Neural crest cell (in vitro differentiated cells): ENCODE measurements at regions not wholly inside any gene's neighbourhood (a gene's known extent, or its start where the extent isn't known, plus 50 kb on each side); places are given as distances from the start of the nearest gene placed in this dataset.

Source experiments
- DNase-seq: peaks from one replicate; pipeline ENCODE4 v3.0.0; 2021; ENCODE audit warnings: low read depth, mixed read lengths, low spot score
- H3K27ac Mint-ChIP-seq: one replicate; pipeline ENCODE4 v1.8.0; 2021; ENCODE audit warnings: mild to moderate bottlenecking, mixed read lengths; ENCODE audit not compliant: unreplicated experiment
- H3K27me3 Mint-ChIP-seq: 2 replicates; pipeline ENCODE4 v1.8.0; 2021; ENCODE audit warnings: low read depth, mild to moderate bottlenecking, mixed read lengths
- H3K36me3 Mint-ChIP-seq: 2 replicates; pipeline ENCODE4 v1.8.0; 2021; ENCODE audit warnings: low read depth, mild to moderate bottlenecking, mixed read lengths
- H3K4me1 Mint-ChIP-seq: 2 replicates; pipeline ENCODE4 v1.8.0; 2021; ENCODE audit warnings: mixed read lengths
- H3K4me3 Mint-ChIP-seq: one replicate; pipeline ENCODE4 v1.8.0; 2021; ENCODE audit warnings: mild to moderate bottlenecking, mixed read lengths
- H3K9me3 Mint-ChIP-seq: 2 replicates; pipeline ENCODE4 v1.8.0; 2021; ENCODE audit warnings: mixed read lengths
- CTCF ChIP-seq: fragments of 200-600 bp; sonication (generic); conservative IDR thresholded peaks from 2 replicates; pipeline ENCODE4 v1.5.0; 2021; ENCODE audit warnings: antibody characterized with exemption, mild to moderate bottlenecking

GRCh38 chr1:98005326-98006010, 84.6 kb upstream of the DPYD start:
- peaks cover 9% of the 10 kb centered on the region for H3K4me1 Mint-ChIP-seq
- no peak overlapping the region for H3K4me3 Mint-ChIP-seq
- H3K36me3 Mint-ChIP-seq = no peaks in the 10 kb centered on the region
- no peaks in the 10 kb centered on the region for H3K27me3 Mint-ChIP-seq
- no peak overlapping the region for H3K27ac Mint-ChIP-seq
- no peaks in the 10 kb centered on the region for H3K9me3 Mint-ChIP-seq
- TF ChIP-seq CTCF = no peak
- DNase-seq = no peak

- TF ChIP-seq CTCF = no peak
- H3K4me1 Mint-ChIP-seq = peaks cover 6% of the 10 kb centered on the region
- no peaks in the 10 kb centered on the region for H3K9me3 Mint-ChIP-seq
- no peak for DNase-seq
- H3K27me3 Mint-ChIP-seq = no peaks in the 10 kb centered on the region
- H3K27ac Mint-ChIP-seq = no peak overlapping the region
- no peak overlapping the region for H3K4me3 Mint-ChIP-seq
- no peaks in the 10 kb centered on the region for H3K36me3 Mint-ChIP-seq
Observed at GRCh38 chr1:98003442-98003841, 82.6 kb upstream of the DPYD start.

- no peaks in the 10 kb centered on the region for H3K9me3 Mint-ChIP-seq
- no peak overlapping the region for H3K4me3 Mint-ChIP-seq
- no peak overlapping the region for H3K27ac Mint-ChIP-seq
- H3K27me3 Mint-ChIP-seq = no peaks in the 10 kb centered on the region
- H3K4me1 Mint-ChIP-seq = peaks cover 6% of the 10 kb centered on the region
- DNase-seq = no peak
- no peaks in the 10 kb centered on the region for H3K36me3 Mint-ChIP-seq
- no peak for TF ChIP-seq CTCF
Observed at GRCh38 chr1:98002288-98002687, 81.5 kb upstream of the DPYD start.

GRCh38 chr1:98001764-98002163, 80.9 kb upstream of the DPYD start:
- Mint-ChIP-seq H3K27me3 (no peaks in the 10 kb centered on the region), H3K27ac (no peak overlapping the region), H3K36me3 (no peaks in the 10 kb centered on the region), H3K4me1 (peaks cover 6% of the 10 kb centered on the region), H3K4me3 (no peak overlapping the region), H3K9me3 (no peaks in the 10 kb centered on the region)
- DNase-seq = no peak
- no peak for TF ChIP-seq CTCF

GRCh38 chr1:97999320-97999719, 78.5 kb upstream of the DPYD start:
- H3K4me1 Mint-ChIP-seq = peaks cover 12% of the 10 kb centered on the region
- H3K27me3 Mint-ChIP-seq = no peaks in the 10 kb centered on the region
- H3K4me3 Mint-ChIP-seq = no peak overlapping the region
- H3K9me3 Mint-ChIP-seq = no peaks in the 10 kb centered on the region
- no peaks in the 10 kb centered on the region for H3K36me3 Mint-ChIP-seq
- DNase-seq = no peak
- H3K27ac Mint-ChIP-seq = no peak overlapping the region
- no peak for TF ChIP-seq CTCF
